ENCODE measurements at regions not wholly inside any gene's neighbourhood (a gene's known extent, or its start where the extent isn't known, plus 50 kb on each side); places are given as distances from the start of the nearest gene placed in this dataset.

- DNase-seq (ENCODE audit: low read depth, low spot score): no peak
Observed at GRCh38 chr5:57842364-57843058, 359.9 kb upstream of the ACTBL2 start.

- peak; percentile 85 for DNase-seq (ENCODE audit: low read depth, low spot score)
Observed at GRCh38 chr5:57841676-57842363, 359.2 kb upstream of the ACTBL2 start.

GRCh38 chr5:57839437-57840079 lies 356.9 kb upstream of the ACTBL2 start:
- DNase-seq (ENCODE audit: low read depth, low spot score): no peak

- DNase-seq (ENCODE audit: low read depth, low spot score): no peak
Observed at GRCh38 chr5:57839025-57839424, 356.4 kb upstream of the ACTBL2 start.

GRCh38 chr5:57836921-57837320 lies 354.3 kb upstream of the ACTBL2 start:
- DNase-seq (ENCODE audit: low read depth, low spot score): no peak

GRCh38 chr5:57836331-57836730 lies 353.7 kb upstream of the ACTBL2 start:
- DNase-seq (ENCODE audit: low read depth, low spot score): no peak

- peak; percentile 45 for DNase-seq (ENCODE audit: low read depth, low spot score)
Observed at GRCh38 chr5:57834829-57835608, 352.4 kb upstream of the ACTBL2 start.

GRCh38 chr5:57833489-57833888 lies 350.9 kb upstream of the ACTBL2 start:
- DNase-seq (ENCODE audit: low read depth, low spot score): no peak

- no peak for DNase-seq (ENCODE audit: low read depth, low spot score)
Observed at GRCh38 chr5:57832875-57833274, 350.3 kb upstream of the ACTBL2 start.

GRCh38 chr5:57831932-57832331 lies 349.3 kb upstream of the ACTBL2 start:
- no peak for DNase-seq (ENCODE audit: low read depth, low spot score)

GRCh38 chr5:57831090-57831489 lies 348.5 kb upstream of the ACTBL2 start:
- no peak for DNase-seq (ENCODE audit: low read depth, low spot score)

GRCh38 chr5:57828221-57828620 lies 345.6 kb upstream of the ACTBL2 start:
- DNase-seq (ENCODE audit: low read depth, low spot score): no peak

GRCh38 chr5:57825031-57825686 lies 342.5 kb upstream of the ACTBL2 start:
- no peak for DNase-seq (ENCODE audit: low read depth, low spot score)

GRCh38 chr5:57824623-57825022 lies 342.0 kb upstream of the ACTBL2 start:
- no peak for DNase-seq (ENCODE audit: low read depth, low spot score)

- no peak for DNase-seq (ENCODE audit: low read depth, low spot score)
Observed at GRCh38 chr5:57824047-57824446, 341.4 kb upstream of the ACTBL2 start.

GRCh38 chr5:57822651-57823050 lies 340.0 kb upstream of the ACTBL2 start:
- no peak for DNase-seq (ENCODE audit: low read depth, low spot score)

GRCh38 chr5:57818397-57818796 lies 335.8 kb upstream of the ACTBL2 start:
- no peak for DNase-seq (ENCODE audit: low read depth, low spot score)

GRCh38 chr5:57817924-57818323 lies 335.3 kb upstream of the ACTBL2 start:
- DNase-seq (ENCODE audit: low read depth, low spot score): no peak

GRCh38 chr5:57817001-57817453 lies 334.4 kb upstream of the ACTBL2 start:
- DNase-seq (ENCODE audit: low read depth, low spot score): no peak

- peak; percentile 35 for DNase-seq (ENCODE audit: low read depth, low spot score)
Observed at GRCh38 chr5:57816108-57816507, 333.5 kb upstream of the ACTBL2 start.

GRCh38 chr5:57805732-57806131 lies 323.1 kb upstream of the ACTBL2 start:
- no peak for DNase-seq (ENCODE audit: low read depth, low spot score)

Data from iPS DF 19.7 (cell line).